ENCODE measurements at regions not wholly inside any gene's neighbourhood (a gene's known extent, or its start where the extent isn't known, plus 50 kb on each side); places are given as distances from the start of the nearest gene placed in this dataset.
A peak's percentile ranks its signal among the peaks of the same experiment; 100 is the strongest.

- no peak overlapping the region for H3K27ac ChIP-seq (replicated peaks; ENCODE audit: low read length)
- no peaks in the 10 kb centered on the region for H3K36me3 ChIP-seq (replicated peaks in 1 of 2; ENCODE audit: control insufficient read depth in 2 of 2, insufficient read depth in 2 of 2, low read length in 2 of 2)
- no peak overlapping the region for H3K4me2 ChIP-seq (ENCODE audit: insufficient read depth, low read length, poor library complexity, severe bottlenecking)
- H3K4me3 ChIP-seq (ENCODE audit: low read length in 2 of 2): no peak overlapping the region
- no peak overlapping the region for H2AFZ ChIP-seq (ENCODE audit: low read length)
- no peak overlapping the region for H3K14ac ChIP-seq (ENCODE audit: low read length)
- H3K9me3 ChIP-seq (replicated peaks in 1 of 2; ENCODE audit: control insufficient read depth in 2 of 2, insufficient read depth in 1 of 2, low read depth in 1 of 2, low read length in 2 of 2): no peaks in the 10 kb centered on the region
- no peak overlapping the region for H3K9ac ChIP-seq (ENCODE audit: low read depth, low read length, poor library complexity)
- no peak overlapping the region for H2BK15ac ChIP-seq (ENCODE audit: low read length)
- H3K79me1 ChIP-seq (ENCODE audit: low read depth, low read length): no peaks in the 10 kb centered on the region
- no peak overlapping the region for H2BK120ac ChIP-seq (ENCODE audit: low read depth, low read length)
- no peaks in the 10 kb centered on the region for H3K27me3 ChIP-seq (ENCODE audit: control insufficient read depth in 3 of 3, insufficient read depth in 3 of 3, low read depth in 1 of 3, low read length in 3 of 3)
- H2BK5ac ChIP-seq (ENCODE audit: low read length): no peak overlapping the region
- no peaks in the 10 kb centered on the region for H3K4me1 ChIP-seq (ENCODE audit: control insufficient read depth in 2 of 2, insufficient read depth in 1 of 2, low read depth in 1 of 2, low read length in 2 of 2)
- no peak overlapping the region for H3K18ac ChIP-seq (ENCODE audit: low read length)
- no peak overlapping the region for H3K23ac ChIP-seq (ENCODE audit: low read depth, low read length, poor library complexity)
- no peak overlapping the region for H4K8ac ChIP-seq (ENCODE audit: low read depth, low read length)
- no peak for DNase-seq (ENCODE audit: low spot score)
- 100% methylated on average over 1 to 3 of the region's 4 CpGs for WGBS, 2 donors (ENCODE audit: extremely low coverage in 2 of 2, insufficient read length in 2 of 2, insufficient replicate concordance in 1 of 2)
- no peak overlapping the region for H2AK5ac ChIP-seq (ENCODE audit: low read depth, low read length)
- H4K91ac ChIP-seq (ENCODE audit: low read depth, low read length, poor library complexity): no peak overlapping the region
- H2BK12ac ChIP-seq (ENCODE audit: low read length): no peak overlapping the region
- no peak overlapping the region for H3K4ac ChIP-seq (ENCODE audit: low read length)
These were observed 541.9 kb downstream of the CDH26 start for GRCh38 chr20:60500038-60500701.

- H2AFZ ChIP-seq (ENCODE audit: low read length): no peak overlapping the region
- H3K23ac ChIP-seq (ENCODE audit: low read depth, low read length, poor library complexity): no peak overlapping the region
- H2BK15ac ChIP-seq (ENCODE audit: low read length): no peak overlapping the region
- H3K4me3 ChIP-seq (ENCODE audit: low read length in 2 of 2): no peak overlapping the region
- WGBS, 2 donors (ENCODE audit: extremely low coverage in 2 of 2, insufficient read length in 2 of 2, insufficient replicate concordance in 1 of 2): 100% methylated on average over 1 to 2 of the region's 2 CpGs
- H3K18ac ChIP-seq (ENCODE audit: low read length): no peak overlapping the region
- H2BK5ac ChIP-seq (ENCODE audit: low read length): no peak overlapping the region
- no peak overlapping the region for H2BK12ac ChIP-seq (ENCODE audit: low read length)
- H2BK120ac ChIP-seq (ENCODE audit: low read depth, low read length): no peak overlapping the region
- no peaks in the 10 kb centered on the region for H3K9me3 ChIP-seq (replicated peaks in 1 of 2; ENCODE audit: control insufficient read depth in 2 of 2, insufficient read depth in 1 of 2, low read depth in 1 of 2, low read length in 2 of 2)
- no peak overlapping the region for H4K91ac ChIP-seq (ENCODE audit: low read depth, low read length, poor library complexity)
- no peak overlapping the region for H3K9ac ChIP-seq (ENCODE audit: low read depth, low read length, poor library complexity)
- no peak overlapping the region for H3K4me2 ChIP-seq (ENCODE audit: insufficient read depth, low read length, poor library complexity, severe bottlenecking)
- no peaks in the 10 kb centered on the region for H3K36me3 ChIP-seq (replicated peaks in 1 of 2; ENCODE audit: control insufficient read depth in 2 of 2, insufficient read depth in 2 of 2, low read length in 2 of 2)
- H3K27me3 ChIP-seq (ENCODE audit: control insufficient read depth in 3 of 3, insufficient read depth in 3 of 3, low read depth in 1 of 3, low read length in 3 of 3): no peaks in the 10 kb centered on the region
- no peak overlapping the region for H2AK5ac ChIP-seq (ENCODE audit: low read depth, low read length)
- no peak overlapping the region for H3K14ac ChIP-seq (ENCODE audit: low read length)
- H3K27ac ChIP-seq (replicated peaks; ENCODE audit: low read length): no peak overlapping the region
- no peaks in the 10 kb centered on the region for H3K79me1 ChIP-seq (ENCODE audit: low read depth, low read length)
- no peaks in the 10 kb centered on the region for H3K4me1 ChIP-seq (ENCODE audit: control insufficient read depth in 2 of 2, insufficient read depth in 1 of 2, low read depth in 1 of 2, low read length in 2 of 2)
- no peak for DNase-seq (ENCODE audit: low spot score)
- no peak overlapping the region for H4K8ac ChIP-seq (ENCODE audit: low read depth, low read length)
- H3K4ac ChIP-seq (ENCODE audit: low read length): no peak overlapping the region
These were observed 542.8 kb downstream of the CDH26 start for GRCh38 chr20:60501048-60501447.

GRCh38 chr20:60502881-60503280 is 544.7 kb downstream of the CDH26 start:
- H2BK12ac ChIP-seq (ENCODE audit: low read length): no peak overlapping the region

GRCh38 chr20:60505423-60505822 is 547.2 kb downstream of the CDH26 start:
- no peak overlapping the region for H2AFZ ChIP-seq (ENCODE audit: low read length)
- H3K23ac ChIP-seq (ENCODE audit: low read depth, low read length, poor library complexity): no peak overlapping the region
- no peaks in the 10 kb centered on the region for H3K9me3 ChIP-seq (replicated peaks in 1 of 2; ENCODE audit: control insufficient read depth in 2 of 2, insufficient read depth in 1 of 2, low read depth in 1 of 2, low read length in 2 of 2)
- no CpG with 5 or more reads among the region's 3 CpGs for WGBS, 2 donors (ENCODE audit: extremely low coverage in 2 of 2, insufficient read length in 2 of 2, insufficient replicate concordance in 1 of 2)
- no peak overlapping the region for H3K4ac ChIP-seq (ENCODE audit: low read length)
- H3K9ac ChIP-seq (ENCODE audit: low read depth, low read length, poor library complexity): no peak overlapping the region
- H3K4me2 ChIP-seq (ENCODE audit: insufficient read depth, low read length, poor library complexity, severe bottlenecking): no peak overlapping the region
- no peak overlapping the region for H2BK120ac ChIP-seq (ENCODE audit: low read depth, low read length)
- no peak overlapping the region for H2AK5ac ChIP-seq (ENCODE audit: low read depth, low read length)
- peak overlapping the region; percentile 96 for H2BK12ac ChIP-seq (ENCODE audit: low read length)
- H2BK5ac ChIP-seq (ENCODE audit: low read length): no peak overlapping the region
- no peak overlapping the region for H4K91ac ChIP-seq (ENCODE audit: low read depth, low read length, poor library complexity)
- H3K36me3 ChIP-seq (replicated peaks in 1 of 2; ENCODE audit: control insufficient read depth in 2 of 2, insufficient read depth in 2 of 2, low read length in 2 of 2): no peaks in the 10 kb centered on the region
- no peak for DNase-seq (ENCODE audit: low spot score)
- no peak overlapping the region for H2BK15ac ChIP-seq (ENCODE audit: low read length)
- H3K79me1 ChIP-seq (ENCODE audit: low read depth, low read length): no peaks in the 10 kb centered on the region
- no peak overlapping the region for H3K27ac ChIP-seq (replicated peaks; ENCODE audit: low read length)
- H3K27me3 ChIP-seq (ENCODE audit: control insufficient read depth in 3 of 3, insufficient read depth in 3 of 3, low read depth in 1 of 3, low read length in 3 of 3): no peaks in the 10 kb centered on the region
- no peak overlapping the region for H3K4me3 ChIP-seq (ENCODE audit: low read length in 2 of 2)
- H4K8ac ChIP-seq (ENCODE audit: low read depth, low read length): no peak overlapping the region
- no peak overlapping the region for H3K14ac ChIP-seq (ENCODE audit: low read length)
- no peak overlapping the region for H3K18ac ChIP-seq (ENCODE audit: low read length)
- peaks cover 0 to 9% of the 10 kb centered on the region in 2 donors for H3K4me1 ChIP-seq (ENCODE audit: control insufficient read depth in 2 of 2, insufficient read depth in 1 of 2, low read depth in 1 of 2, low read length in 2 of 2)

More at GRCh38 chr20:60502881-60503280, 544.7 kb downstream of the CDH26 start:
- no peaks in the 10 kb centered on the region for H3K36me3 ChIP-seq (replicated peaks in 1 of 2; ENCODE audit: control insufficient read depth in 2 of 2, insufficient read depth in 2 of 2, low read length in 2 of 2)
- no peak overlapping the region for H3K4ac ChIP-seq (ENCODE audit: low read length)
- no peak overlapping the region for H4K91ac ChIP-seq (ENCODE audit: low read depth, low read length, poor library complexity)
- H3K27ac ChIP-seq (replicated peaks; ENCODE audit: low read length): peak overlapping the region; percentile 77
- H2BK120ac ChIP-seq (ENCODE audit: low read depth, low read length): no peak overlapping the region
- no CpG with 5 or more reads among the region's 5 CpGs for WGBS, 2 donors (ENCODE audit: extremely low coverage in 2 of 2, insufficient read length in 2 of 2, insufficient replicate concordance in 1 of 2)
- no peak overlapping the region for H3K4me2 ChIP-seq (ENCODE audit: insufficient read depth, low read length, poor library complexity, severe bottlenecking)
- H3K27me3 ChIP-seq (ENCODE audit: control insufficient read depth in 3 of 3, insufficient read depth in 3 of 3, low read depth in 1 of 3, low read length in 3 of 3): no peaks in the 10 kb centered on the region
- no peak overlapping the region for H3K4me3 ChIP-seq (ENCODE audit: low read length in 2 of 2)
- no peaks in the 10 kb centered on the region for H3K79me1 ChIP-seq (ENCODE audit: low read depth, low read length)
- H3K9ac ChIP-seq (ENCODE audit: low read depth, low read length, poor library complexity): no peak overlapping the region
- H3K4me1 ChIP-seq (ENCODE audit: control insufficient read depth in 2 of 2, insufficient read depth in 1 of 2, low read depth in 1 of 2, low read length in 2 of 2): peaks cover 0 to 4% of the 10 kb centered on the region in 2 donors
- no peak overlapping the region for H4K8ac ChIP-seq (ENCODE audit: low read depth, low read length)
- peak; percentile 42 for DNase-seq (ENCODE audit: low spot score)
- H3K23ac ChIP-seq (ENCODE audit: low read depth, low read length, poor library complexity): no peak overlapping the region
- H2AFZ ChIP-seq (ENCODE audit: low read length): no peak overlapping the region
- H3K18ac ChIP-seq (ENCODE audit: low read length): no peak overlapping the region
- no peak overlapping the region for H2BK15ac ChIP-seq (ENCODE audit: low read length)
- no peaks in the 10 kb centered on the region for H3K9me3 ChIP-seq (replicated peaks in 1 of 2; ENCODE audit: control insufficient read depth in 2 of 2, insufficient read depth in 1 of 2, low read depth in 1 of 2, low read length in 2 of 2)
- H2AK5ac ChIP-seq (ENCODE audit: low read depth, low read length): no peak overlapping the region
- H2BK5ac ChIP-seq (ENCODE audit: low read length): no peak overlapping the region
- H3K14ac ChIP-seq (ENCODE audit: low read length): no peak overlapping the region

Measured in neuronal stem cell (in vitro differentiated cells).